PC-3 (cell line): ENCODE measurements at regions not wholly inside any gene's neighbourhood (a gene's known extent, or its start where the extent isn't known, plus 50 kb on each side); places are given as distances from the start of the nearest gene placed in this dataset.

Experiments
- ATAC-seq: fragments of 200-7000 bp; cut with Tn5 transposase; 2 replicates; pipeline ENCODE4 v1.9.1; 2020; ENCODE audit warnings: mild to moderate bottlenecking, moderate library complexity
- BruUV-seq: library from RNA; stranded (reverse); fragments of 400-500 nt; replicated peaks from 2 replicates; lab custom pipeline; 2021; lab: Mats Ljungman, UMichigan
- CTCF ChIA-PET: fragments of 300-600 bp; sonication (Branson Sonifier 250); formaldehyde crosslinking; loops from one replicate; lab custom pipeline; 2022; ENCODE audit warnings: antibody characterized with exemption; lab: Charles Lee
- POLR2A ChIA-PET: fragments of 300-600 bp; sonication (Branson Sonifier 250); formaldehyde crosslinking; loops from one replicate; lab custom pipeline; 2022; ENCODE audit warnings: antibody characterized with exemption; ENCODE audit not compliant: unreplicated experiment; lab: Charles Lee
- DNase-seq: peaks from one replicate; pipeline ENCODE4 v3.0.0-alpha.2; 2015
- H2AFZ ChIP-seq: fragments of 300-600 bp; sonication (generic); 2 replicates; pipeline ENCODE4 v1.6.0; 2016; ENCODE audit warnings: antibody characterized with exemption, low read length
- H3F3A ChIP-seq: fragments of 300-600 bp; sonication (generic); one replicate; pipeline ENCODE4 v1.6.0; 2017; ENCODE audit warnings: antibody characterized with exemption, low read length, control low read depth, mild to moderate bottlenecking; ENCODE audit not compliant: unreplicated experiment
- H3K27ac ChIP-seq: fragments of 300-600 bp; sonication (generic); 2 replicates; pipeline ENCODE4 v1.5.1; 2016; ENCODE audit warnings: mild to moderate bottlenecking, low read length
- H3K27me3 ChIP-seq: fragments of 300-600 bp; sonication (generic); 2 replicates; pipeline ENCODE4 v1.6.1; 2016; ENCODE audit warnings: low read length, mixed read lengths
- H3K36me3 ChIP-seq: fragments of 300-600 bp; sonication (generic); 2 replicates; pipeline ENCODE4 v1.6.1; 2016; ENCODE audit warnings: low read depth, mixed run types, low read length, mixed read lengths
- H3K4me1 ChIP-seq: fragments of 300-600 bp; sonication (generic); 2 replicates; pipeline ENCODE4 v1.5.1; 2016; ENCODE audit warnings: low read length; ENCODE audit not compliant: insufficient read depth
- H3K4me2 ChIP-seq: fragments of 300-600 bp; sonication (generic); 2 replicates; pipeline ENCODE4 v1.6.0; 2016; ENCODE audit warnings: low read length
- H3K4me3 ChIP-seq: fragments of 300-600 bp; sonication (generic); 2 replicates; pipeline ENCODE4 v1.5.1; 2016; ENCODE audit warnings: mild to moderate bottlenecking, low read length, mixed read lengths
- H3K79me2 ChIP-seq: fragments of 300-600 bp; sonication (generic); 2 replicates; pipeline ENCODE4 v1.6.1; 2017; ENCODE audit warnings: low read length, mixed read lengths
- H3K9ac ChIP-seq: fragments of 300-600 bp; sonication (generic); 2 replicates; pipeline ENCODE4 v1.6.0; 2016; ENCODE audit warnings: mild to moderate bottlenecking, low read length
- H3K9me2 ChIP-seq: fragments of 300-600 bp; sonication (generic); replicated peaks from 2 replicates; pipeline ENCODE4 v1.6.1; 2016; ENCODE audit warnings: mixed run types, low read length, mixed read lengths
- H3K9me3 ChIP-seq: fragments of 300-600 bp; sonication (generic); 2 replicates; pipeline ENCODE4 v1.6.1; 2016; ENCODE audit warnings: low read length, mixed read lengths
- H4K20me1 ChIP-seq: fragments of 300-600 bp; sonication (generic); 2 replicates; pipeline ENCODE4 v1.6.1; 2016; ENCODE audit warnings: low read length, mixed read lengths
- EZH2 ChIP-seq: fragments of 300-600 bp; sonication (generic); IDR thresholded peaks from one replicate; pipeline ENCODE4 v1.6.1; 2017; ENCODE audit warnings: antibody characterized with exemption, mild to moderate bottlenecking, low read length; ENCODE audit not compliant: unreplicated experiment
- EZH2phosphoT487 ChIP-seq: fragments of 300-600 bp; sonication (generic); IDR thresholded peaks from 2 replicates; pipeline ENCODE4 v1.6.1; 2018; ENCODE audit warnings: mild to moderate bottlenecking, antibody characterized with exemption, low read length, borderline replicate concordance
- intact Hi-C: fragments of 100-400 bp; cut with micrococcal nuclease; formaldehyde crosslinking; loops from 2 replicates; pipeline ENCODE4 v1.9.0; 2023
- TF ChIP-seq, protein P1 (sequence below): fragments of 300-600 bp; sonication (generic); conservative IDR thresholded peaks from 2 replicates; pipeline ENCODE4 v1.5.1; 2017; ENCODE audit warnings: antibody characterized with exemption, low read depth, mild to moderate bottlenecking, low read length

DNA sequence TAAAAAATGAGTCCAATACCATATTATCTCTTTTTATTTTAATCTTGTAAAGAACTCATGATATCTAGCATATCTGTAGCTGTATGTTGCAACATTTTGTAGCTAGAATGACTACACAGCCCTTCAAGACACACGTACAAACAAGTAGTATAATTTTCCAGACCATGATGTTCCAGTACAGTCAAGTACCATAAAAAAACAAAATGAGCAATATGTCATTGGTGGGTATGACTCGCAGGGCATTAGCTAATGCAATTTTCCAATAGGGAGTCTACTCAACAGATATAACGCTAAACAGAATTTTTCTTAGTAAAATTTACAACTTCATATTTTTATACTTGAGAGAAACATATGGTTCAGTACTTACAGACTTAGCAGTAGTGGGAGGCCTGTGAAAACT lies 53.6 kb upstream of the UGP2 start:
- ChIA-PET POLR2A (no interaction called here), CTCF (no interaction called here)
- Histone ChIP-seq H3K4me1 (peaks cover 22% of the 10 kb centered on the region), H3K27me3 (no peaks in the 10 kb centered on the region), H2AFZ (no peak overlapping the region), H3K4me3 (no peak overlapping the region), H3K79me2 (no peaks in the 10 kb centered on the region), H3K4me2 (no peak overlapping the region), H3K27ac (no peak overlapping the region), H4K20me1 (no peaks in the 10 kb centered on the region), H3K36me3 (no peaks in the 10 kb centered on the region), H3K9ac (no peak overlapping the region), H3F3A (no peaks in the 10 kb centered on the region), H3K9me2 (no peaks in the 10 kb centered on the region), H3K9me3 (no peaks in the 10 kb centered on the region)
- ATAC-seq: 0 out of 2 replicates have a peak, but pooled peaks have one; percentile 29
- TF ChIP-seq EZH2 (no peak), EZH2phosphoT487 (no peak)
- TF ChIP-seq, protein P1, sequence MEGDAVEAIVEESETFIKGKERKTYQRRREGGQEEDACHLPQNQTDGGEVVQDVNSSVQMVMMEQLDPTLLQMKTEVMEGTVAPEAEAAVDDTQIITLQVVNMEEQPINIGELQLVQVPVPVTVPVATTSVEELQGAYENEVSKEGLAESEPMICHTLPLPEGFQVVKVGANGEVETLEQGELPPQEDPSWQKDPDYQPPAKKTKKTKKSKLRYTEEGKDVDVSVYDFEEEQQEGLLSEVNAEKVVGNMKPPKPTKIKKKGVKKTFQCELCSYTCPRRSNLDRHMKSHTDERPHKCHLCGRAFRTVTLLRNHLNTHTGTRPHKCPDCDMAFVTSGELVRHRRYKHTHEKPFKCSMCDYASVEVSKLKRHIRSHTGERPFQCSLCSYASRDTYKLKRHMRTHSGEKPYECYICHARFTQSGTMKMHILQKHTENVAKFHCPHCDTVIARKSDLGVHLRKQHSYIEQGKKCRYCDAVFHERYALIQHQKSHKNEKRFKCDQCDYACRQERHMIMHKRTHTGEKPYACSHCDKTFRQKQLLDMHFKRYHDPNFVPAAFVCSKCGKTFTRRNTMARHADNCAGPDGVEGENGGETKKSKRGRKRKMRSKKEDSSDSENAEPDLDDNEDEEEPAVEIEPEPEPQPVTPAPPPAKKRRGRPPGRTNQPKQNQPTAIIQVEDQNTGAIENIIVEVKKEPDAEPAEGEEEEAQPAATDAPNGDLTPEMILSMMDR: no peak
- intact Hi-C loops: loop anchor here (5.0 kb wide), 1 partner anchor 439 kb away; no protein-coding TSS in a partner anchor
- peak; percentile 39 for DNase-seq
- no TSS peak for BruUV-seq

- no peaks in the 10 kb centered on the region for H4K20me1 ChIP-seq
- TF ChIP-seq, protein P1: no peak
- TF ChIP-seq EZH2 (no peak), EZH2phosphoT487 (no peak)
- no TSS peak for BruUV-seq
- POLR2A ChIA-PET: no interaction called here
- DNase-seq (no peak), ATAC-seq (no peak)
- H3K9me2 ChIP-seq: no peaks in the 10 kb centered on the region
- no peaks in the 10 kb centered on the region for H3K27me3 ChIP-seq
- H3K4me2 ChIP-seq: no peak overlapping the region
- H3K27ac ChIP-seq: no peak overlapping the region
- no peaks in the 10 kb centered on the region for H3K36me3 ChIP-seq
- CTCF ChIA-PET: no interaction called here
- no peak overlapping the region for H2AFZ ChIP-seq
- intact Hi-C loops: loop anchor here (5.0 kb wide), 1 partner anchor 438 kb away; no protein-coding TSS in a partner anchor
- no peaks in the 10 kb centered on the region for H3K9me3 ChIP-seq
- no peak overlapping the region for H3K4me3 ChIP-seq
- H3K9ac ChIP-seq: no peak overlapping the region
- peaks cover 22% of the 10 kb centered on the region for H3K4me1 ChIP-seq
- no peaks in the 10 kb centered on the region for H3F3A ChIP-seq
- H3K79me2 ChIP-seq: no peaks in the 10 kb centered on the region
Measured at GRCh38 chr2:63789338-63790020, 52.2 kb upstream of the UGP2 start.

DNA sequence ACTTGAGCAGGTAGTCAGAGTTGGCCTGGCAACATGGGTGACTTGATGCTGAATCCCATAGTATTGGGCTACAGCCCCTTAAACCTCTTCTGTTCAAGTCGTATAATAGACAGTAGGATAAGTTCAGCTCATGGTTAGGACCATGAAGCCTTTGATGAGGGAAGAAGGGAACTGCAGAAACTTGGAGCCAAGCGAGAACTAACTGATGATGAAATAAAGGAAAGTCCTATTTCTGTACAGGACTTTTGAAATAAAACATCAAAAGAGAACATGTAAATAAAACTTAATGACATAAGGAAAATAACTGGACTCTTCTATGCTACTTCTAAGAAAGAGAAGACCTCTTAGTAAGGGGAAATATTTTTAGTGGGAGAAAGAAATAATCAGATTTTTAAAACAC lies 51.2 kb upstream of the UGP2 start:
- no peaks in the 10 kb centered on the region for H3K9me2 ChIP-seq
- no peak for ATAC-seq

More for the DNA sequence above, 51.2 kb upstream of the UGP2 start:
- TF ChIP-seq EZH2phosphoT487 (no peak), EZH2 (no peak)
- TF ChIP-seq, protein P1: no peak
- ChIA-PET CTCF (no interaction called here), POLR2A (no interaction called here)
- intact Hi-C loops: no loop called here
- H3K4me3 ChIP-seq: no peak overlapping the region
- H3K27me3 ChIP-seq: no peaks in the 10 kb centered on the region
- H3K4me1 ChIP-seq: peaks cover 22% of the 10 kb centered on the region
- H3K79me2 ChIP-seq: no peaks in the 10 kb centered on the region
- H3K36me3 ChIP-seq: no peaks in the 10 kb centered on the region
- peak overlapping the region; percentile 14 for H3K4me2 ChIP-seq
- no peaks in the 10 kb centered on the region for H4K20me1 ChIP-seq
- H3K9me3 ChIP-seq: no peaks in the 10 kb centered on the region
- no TSS peak for BruUV-seq
- H2AFZ ChIP-seq: no peak overlapping the region
- H3K27ac ChIP-seq: no peak overlapping the region
- DNase-seq: no peak
- no peaks in the 10 kb centered on the region for H3F3A ChIP-seq
- H3K9ac ChIP-seq: no peak overlapping the region
